ENCODE measurements at regions not wholly inside any gene's neighbourhood (a gene's known extent, or its start where the extent isn't known, plus 50 kb on each side); places are given as distances from the start of the nearest gene placed in this dataset.
"Not testable (repeated sequence)": the region's sequence is repeated elsewhere in the genome, so short reads cannot be mapped to it uniquely, and the experiment has no call there.

- DNase-seq (ENCODE audit: low read depth), result peak; percentile 77
These were observed 133.3 kb downstream of the TBC1D2B start for GRCh38 chr15:77944002-77944867.

GRCh38 chr15:77942611-77943211 is 134.8 kb downstream of the TBC1D2B start:
- no peak for DNase-seq (ENCODE audit: low read depth)

GRCh38 chr15:77941090-77941827 is 136.3 kb downstream of the TBC1D2B start:
- not testable (repeated sequence) for DNase-seq (ENCODE audit: low read depth)

DNA sequence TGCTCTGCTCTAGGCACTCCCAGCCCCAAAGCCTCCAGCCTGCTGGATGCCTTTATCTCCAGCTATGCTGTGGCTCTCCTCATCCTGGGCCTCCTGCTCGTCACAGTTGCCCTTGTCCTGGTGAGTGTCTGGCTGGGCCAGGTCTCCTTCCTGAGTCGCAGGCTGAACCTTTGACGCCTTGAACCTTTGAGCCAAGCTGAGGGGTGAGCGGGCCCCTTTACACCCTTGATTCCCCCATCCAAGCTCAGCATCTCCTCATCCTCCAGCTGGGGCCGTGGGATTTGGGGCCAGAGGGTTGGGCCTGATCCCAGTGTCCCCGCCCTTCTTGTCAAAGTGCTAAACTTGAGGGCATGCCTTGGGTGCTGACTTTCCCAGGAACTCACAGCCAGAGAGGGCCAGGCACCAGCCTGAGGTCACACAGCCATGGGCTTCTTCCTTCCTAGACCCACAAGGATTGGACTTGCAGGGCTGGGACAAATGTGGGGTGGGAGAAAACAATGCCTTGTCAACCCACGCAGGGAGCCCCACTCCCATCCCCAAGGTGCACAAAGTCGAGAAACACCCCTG is 137.0 kb downstream of the TBC1D2B start:
- no peak for DNase-seq (ENCODE audit: low read depth)

DNA sequence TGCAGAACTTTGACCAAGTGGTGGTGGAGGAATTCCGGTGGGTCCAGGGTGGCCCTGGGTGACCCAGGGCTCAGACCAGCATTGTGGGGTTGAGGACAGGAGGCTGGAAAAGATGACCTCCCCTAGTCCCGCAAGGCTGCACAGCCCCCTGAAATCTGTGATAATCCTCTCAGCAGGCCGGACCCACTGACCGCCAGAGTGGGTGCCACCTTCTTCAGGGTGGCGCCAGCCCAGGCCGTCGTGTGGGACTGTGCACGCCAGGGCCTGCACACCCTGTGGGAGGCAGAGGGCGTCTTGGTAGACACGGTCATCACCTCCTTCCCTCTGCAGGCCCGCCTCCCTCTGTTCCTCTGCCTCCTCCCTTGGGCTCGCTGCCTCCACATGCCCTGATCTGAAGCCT is 137.7 kb downstream of the TBC1D2B start:
- DNase-seq (ENCODE audit: low read depth), result no peak

- DNase-seq (ENCODE audit: low read depth), result not testable (repeated sequence)
These were observed 138.5 kb downstream of the TBC1D2B start for GRCh38 chr15:77939026-77939425.

DNA sequence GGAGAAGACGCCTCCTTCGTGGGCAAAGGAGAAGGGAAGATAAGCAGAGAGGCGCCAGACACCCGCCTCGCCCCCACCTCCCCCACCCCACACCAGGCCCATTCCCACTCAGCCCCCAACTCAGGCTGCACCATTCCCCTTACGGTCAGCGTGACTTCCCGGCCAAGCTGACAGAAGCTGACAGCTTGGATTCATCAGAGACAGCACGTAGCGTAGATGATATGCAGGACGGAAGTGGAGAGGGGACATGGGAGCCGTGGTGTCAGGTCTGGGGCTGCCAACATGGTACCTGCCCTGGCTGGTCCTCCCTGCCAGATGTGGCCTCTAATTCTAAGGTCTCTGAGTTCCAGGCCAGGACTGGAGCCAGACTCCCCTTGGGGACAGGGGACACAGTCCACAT is 139.0 kb downstream of the TBC1D2B start:
- DNase-seq (ENCODE audit: low read depth), result not testable (repeated sequence)

- DNase-seq (ENCODE audit: low read depth), result not testable (repeated sequence)
These were observed 140.9 kb downstream of the TBC1D2B start for GRCh38 chr15:77936567-77936966.

DNA sequence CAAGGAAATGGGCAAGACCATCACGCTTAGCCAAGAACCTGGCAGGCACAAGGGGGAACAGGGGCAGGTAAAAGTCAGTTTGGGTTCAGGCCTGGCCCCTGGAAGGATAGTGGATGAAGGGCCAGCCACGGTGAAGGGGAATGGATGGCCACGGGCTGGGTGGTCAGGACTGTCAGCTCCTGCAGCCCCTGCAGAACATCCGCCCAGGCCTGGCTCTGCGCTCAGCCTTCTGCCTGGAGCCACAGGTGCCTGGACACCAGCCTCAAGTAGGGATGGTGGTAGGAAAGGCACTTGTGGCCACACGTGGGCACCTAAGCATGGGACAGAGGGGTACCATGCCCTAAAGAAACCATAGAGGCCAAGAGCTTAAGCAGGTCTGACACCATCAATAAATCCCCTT is 143.0 kb downstream of the TBC1D2B start:
- not testable (repeated sequence) for DNase-seq (ENCODE audit: low read depth)

DNA sequence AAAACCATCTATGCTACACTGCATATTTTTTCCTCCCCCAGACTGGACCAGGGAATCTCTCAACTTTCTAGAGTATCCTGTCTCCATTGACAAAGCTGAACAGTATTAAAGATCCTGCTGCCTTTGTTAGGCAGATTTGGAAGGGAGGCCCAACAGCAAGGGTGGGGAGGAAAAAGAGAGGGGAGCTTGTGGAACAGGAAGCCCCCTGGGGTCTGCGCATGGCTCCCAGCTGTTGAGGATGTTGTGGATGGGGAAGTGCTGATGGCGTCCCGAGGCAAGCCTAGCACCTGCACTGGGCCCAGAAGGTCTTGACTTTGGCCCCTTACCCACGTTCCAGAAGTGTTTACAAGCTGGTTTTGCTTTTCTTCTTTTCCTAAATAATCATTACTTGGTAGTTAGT is 146.6 kb downstream of the TBC1D2B start:
- DNase-seq (ENCODE audit: low read depth), result not testable (repeated sequence)

GRCh38 chr15:77930490-77930889 is 147.0 kb downstream of the TBC1D2B start:
- not testable (repeated sequence) for DNase-seq (ENCODE audit: low read depth)

GRCh38 chr15:77926789-77927188 is 150.7 kb downstream of the TBC1D2B start:
- not testable (repeated sequence) for DNase-seq (ENCODE audit: low read depth)

- DNase-seq (ENCODE audit: low read depth), result not testable (repeated sequence)
These were observed 151.2 kb downstream of the TBC1D2B start for GRCh38 chr15:77926296-77926695.

GRCh38 chr15:77925101-77925500 is 152.4 kb downstream of the TBC1D2B start:
- not testable (repeated sequence) for DNase-seq (ENCODE audit: low read depth)

- DNase-seq (ENCODE audit: low read depth), result no peak
These were observed 155.8 kb downstream of the TBC1D2B start for GRCh38 chr15:77921664-77922063.

- DNase-seq (ENCODE audit: low read depth), result not testable (repeated sequence)
These were observed 160.4 kb downstream of the TBC1D2B start for GRCh38 chr15:77916966-77917635.

DNA sequence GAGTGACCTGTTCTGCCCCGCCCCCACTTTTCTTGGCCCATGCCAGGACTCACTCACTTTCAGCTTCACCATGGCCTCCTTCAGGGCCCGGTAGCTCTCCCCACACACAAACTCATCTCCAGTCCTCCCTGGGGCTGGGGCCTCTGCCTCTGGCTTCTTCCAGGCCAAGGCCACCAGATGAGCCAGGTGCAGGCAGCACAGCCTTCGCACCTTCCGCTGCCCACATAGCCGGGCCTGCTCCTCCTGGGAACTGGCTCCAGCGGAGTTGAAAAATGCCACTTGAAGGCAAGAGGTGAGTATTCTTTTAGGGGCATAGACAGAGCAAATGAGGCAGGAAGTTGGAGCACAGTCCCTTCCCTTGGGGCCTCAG is 161.6 kb downstream of the TBC1D2B start:
- not testable (repeated sequence) for DNase-seq (ENCODE audit: low read depth)

DNA sequence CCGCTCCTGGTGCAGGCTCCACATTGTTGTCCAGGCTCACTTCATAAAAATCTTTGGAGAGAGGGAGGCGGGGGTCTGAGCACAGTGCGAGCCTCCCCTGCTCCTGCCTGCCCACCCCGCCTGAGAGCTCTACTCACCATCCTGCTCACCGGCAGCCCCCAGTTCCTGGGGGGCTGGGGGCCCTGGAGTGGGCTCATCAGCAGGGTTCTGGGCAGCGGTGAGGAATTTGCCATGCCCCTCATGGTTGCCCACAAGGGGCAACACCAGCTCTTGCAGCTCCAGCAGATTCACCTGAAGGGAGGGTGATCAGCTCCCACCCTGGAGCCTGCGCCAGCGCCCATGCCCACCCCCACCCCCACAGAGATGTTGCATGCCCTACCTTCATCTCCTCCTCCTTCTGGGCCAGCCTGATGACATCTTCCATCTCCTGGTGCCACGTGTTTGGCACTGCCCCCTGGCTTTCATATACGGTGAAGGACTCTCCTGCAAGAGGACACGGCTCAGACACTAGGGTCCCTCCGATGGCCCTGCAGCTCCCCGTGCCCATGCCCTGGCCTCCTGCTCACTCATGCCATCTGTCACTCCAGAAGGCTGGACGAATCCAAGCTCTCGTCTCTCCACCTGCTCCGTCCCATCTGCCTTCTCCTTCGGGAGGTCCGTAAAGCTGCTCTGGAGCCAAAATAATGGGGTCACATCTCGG is 162.1 kb downstream of the TBC1D2B start:
- DNase-seq (ENCODE audit: low read depth), result no peak

GRCh38 chr15:77914531-77914930 is 163.0 kb downstream of the TBC1D2B start:
- DNase-seq (ENCODE audit: low read depth), result not testable (repeated sequence)

GRCh38 chr15:77910030-77910911 is 167.2 kb downstream of the TBC1D2B start:
- peak; percentile 81 for DNase-seq (ENCODE audit: low read depth)
